Caco-2 (cell line): ENCODE measurements at regions not wholly inside any gene's neighbourhood (a gene's known extent, or its start where the extent isn't known, plus 50 kb on each side); places are given as distances from the start of the nearest gene placed in this dataset.
A peak's percentile ranks its signal among the peaks of the same experiment; 100 is the strongest.

Experiments used
- BruUV-seq: library from RNA; stranded (reverse); fragments of 400-500 nt; replicated peaks from 2 replicates; lab custom pipeline; 2021; lab: Mats Ljungman, UMichigan
- CTCF ChIA-PET: fragments of 300-600 bp; sonication (Branson Sonifier 250); formaldehyde crosslinking; loops from one replicate; lab custom pipeline; 2022; ENCODE audit warnings: antibody characterized with exemption; lab: Charles Lee
- POLR2A ChIA-PET: fragments of 300-600 bp; sonication (Branson Sonifier 250); formaldehyde crosslinking; loops from one replicate; lab custom pipeline; 2022; ENCODE audit warnings: antibody characterized with exemption; lab: Charles Lee
- DNase-seq, 2 experiments: peaks; one replicate each; pipeline versions ENCODE4 v3.0.0 to v3.0.0-alpha.2; 2020 to 2022
- H3K27me3 ChIP-seq: replicated peaks from 2 replicates; pipeline ENCODE4 v1.6.0; 2011; ENCODE audit warnings: low read length; ENCODE audit not compliant: control insufficient read depth, insufficient read depth
- H3K36me3 ChIP-seq: 2 replicates; pipeline ENCODE4 v1.5.1; 2011; ENCODE audit warnings: low read length; ENCODE audit not compliant: control insufficient read depth, insufficient read depth
- H3K4me1 ChIP-seq: fragments of 250-450 bp; sonication (Bioruptor Pico); 2 replicates; pipeline ENCODE4 v1.5.1; 2020; ENCODE audit warnings: mild to moderate bottlenecking
- H3K4me3 ChIP-seq: 2 replicates; pipeline ENCODE4 v1.5.1; 2011; ENCODE audit warnings: low read depth, mild to moderate bottlenecking, control low read depth, low read length
- H3K9me3 ChIP-seq: fragments of 250-450 bp; sonication (Bioruptor Pico); 2 replicates; pipeline ENCODE4 v1.5.1; 2020; ENCODE audit warnings: mild to moderate bottlenecking, moderate library complexity
- H3K27ac Mint-ChIP-seq: one replicate; pipeline ENCODE4 v1.8.0; 2022; ENCODE audit warnings: mixed read lengths; ENCODE audit not compliant: unreplicated experiment
- H3K27me3 Mint-ChIP-seq: one replicate; pipeline ENCODE4 v1.8.0; 2022; ENCODE audit warnings: mixed read lengths; ENCODE audit not compliant: insufficient read depth, unreplicated experiment
- H3K36me3 Mint-ChIP-seq: one replicate; pipeline ENCODE4 v1.8.0; 2022; ENCODE audit warnings: mild to moderate bottlenecking, mixed read lengths; ENCODE audit not compliant: insufficient read depth, unreplicated experiment
- H3K4me1 Mint-ChIP-seq: one replicate; pipeline ENCODE4 v1.8.0; 2022; ENCODE audit warnings: low read depth, mixed read lengths; ENCODE audit not compliant: unreplicated experiment
- H3K4me3 Mint-ChIP-seq: one replicate; pipeline ENCODE4 v1.8.0; 2022; ENCODE audit warnings: mild to moderate bottlenecking, moderate library complexity, mixed read lengths; ENCODE audit not compliant: unreplicated experiment
- H3K9me3 Mint-ChIP-seq: one replicate; pipeline ENCODE4 v1.8.0; 2022; ENCODE audit warnings: mixed read lengths; ENCODE audit not compliant: unreplicated experiment
- intact Hi-C: fragments of 100-400 bp; cut with micrococcal nuclease; formaldehyde crosslinking; loops from one replicate; pipeline ENCODE4 v1.10.0; 2022; ENCODE audit not compliant: unreplicated experiment
- TF ChIP-seq, protein P1 (sequence below), 2 experiments: fragments of 200-600 bp in 1 of 2; IDR thresholded peaks; 1 replicate in 1 of 2; 2 replicates in 1 of 2; pipeline versions ENCODE4 v1.5.1 to v1.8.0; 2011 to 2022; ENCODE audit warnings: antibody characterized with exemption in 1 of 2, control low read depth in 1 of 2, inconsistent platforms in 1 of 2, low read depth in 1 of 2, low read length in 1 of 2, mild to moderate bottlenecking in 1 of 2, moderate library complexity in 1 of 2; ENCODE audit not compliant: insufficient read depth in 1 of 2, severe bottlenecking in 1 of 2, unreplicated experiment in 1 of 2

DNA sequence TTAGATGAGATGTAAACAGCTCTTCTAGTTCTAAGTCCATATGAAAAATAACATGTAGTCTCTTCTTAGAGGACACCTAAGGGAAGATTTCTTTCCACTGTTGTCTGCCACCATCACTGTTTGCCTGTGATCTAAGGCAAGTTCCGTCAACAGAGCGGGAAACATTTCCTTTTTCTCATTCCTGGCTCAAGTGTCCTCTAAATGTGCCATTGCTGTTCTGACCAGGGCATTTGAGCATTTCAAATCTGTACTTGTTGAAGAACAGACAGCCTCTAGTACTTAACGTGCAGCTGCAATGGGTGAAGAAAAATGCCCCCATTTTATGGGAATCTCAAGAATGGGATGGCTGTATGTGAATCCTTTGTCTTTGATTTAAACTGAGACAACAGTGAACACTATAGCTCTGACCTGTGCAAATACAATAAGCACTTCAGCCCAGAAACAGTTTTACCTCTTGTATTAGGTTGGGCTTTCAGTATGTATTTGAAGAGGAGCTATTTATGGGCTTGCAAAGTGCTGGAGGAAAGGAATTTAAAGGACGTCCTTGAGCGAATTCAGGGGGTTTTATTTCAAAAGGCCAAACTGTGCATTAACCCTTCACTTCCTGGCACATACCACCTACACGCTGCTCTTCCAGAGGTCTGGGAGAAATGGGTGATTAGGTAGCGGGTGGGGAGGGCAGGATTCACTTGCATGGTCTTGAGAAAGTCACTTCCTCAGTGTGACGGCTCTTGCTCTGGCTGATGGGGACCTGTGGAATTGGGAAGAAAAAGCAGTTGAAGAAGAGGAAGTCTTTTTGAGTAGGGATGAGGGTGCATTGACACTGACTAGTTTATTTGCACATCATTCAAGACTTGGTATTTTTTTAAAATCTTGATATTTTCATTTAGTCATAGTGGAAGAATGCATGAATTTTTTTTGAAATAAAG lies 66.1 kb downstream of the THNSL1 start:
- Histone ChIP-seq H3K9me3 (no peaks in the 10 kb centered on the region), H3K36me3 (no peaks in the 10 kb centered on the region), H3K4me1 (peaks cover 53% of the 10 kb centered on the region), H3K27me3 (no peaks in the 10 kb centered on the region), H3K4me3 (no peak overlapping the region)
- Mint-ChIP-seq H3K27me3 (no peaks in the 10 kb centered on the region), H3K36me3 (peaks cover 12% of the 10 kb centered on the region), H3K9me3 (no peaks in the 10 kb centered on the region), H3K27ac (peak overlapping the region; percentile 42), H3K4me1 (peaks cover 43% of the 10 kb centered on the region), H3K4me3 (no peak overlapping the region)
- intact Hi-C loops, result loop anchor here (1.0 to 10.0 kb wide), 2 partner anchors 145 to 198 kb away; no protein-coding TSS in a partner anchor
- BruUV-seq, result no TSS peak
- POLR2A ChIA-PET, result no interaction called here
- TF ChIP-seq, protein P1, sequence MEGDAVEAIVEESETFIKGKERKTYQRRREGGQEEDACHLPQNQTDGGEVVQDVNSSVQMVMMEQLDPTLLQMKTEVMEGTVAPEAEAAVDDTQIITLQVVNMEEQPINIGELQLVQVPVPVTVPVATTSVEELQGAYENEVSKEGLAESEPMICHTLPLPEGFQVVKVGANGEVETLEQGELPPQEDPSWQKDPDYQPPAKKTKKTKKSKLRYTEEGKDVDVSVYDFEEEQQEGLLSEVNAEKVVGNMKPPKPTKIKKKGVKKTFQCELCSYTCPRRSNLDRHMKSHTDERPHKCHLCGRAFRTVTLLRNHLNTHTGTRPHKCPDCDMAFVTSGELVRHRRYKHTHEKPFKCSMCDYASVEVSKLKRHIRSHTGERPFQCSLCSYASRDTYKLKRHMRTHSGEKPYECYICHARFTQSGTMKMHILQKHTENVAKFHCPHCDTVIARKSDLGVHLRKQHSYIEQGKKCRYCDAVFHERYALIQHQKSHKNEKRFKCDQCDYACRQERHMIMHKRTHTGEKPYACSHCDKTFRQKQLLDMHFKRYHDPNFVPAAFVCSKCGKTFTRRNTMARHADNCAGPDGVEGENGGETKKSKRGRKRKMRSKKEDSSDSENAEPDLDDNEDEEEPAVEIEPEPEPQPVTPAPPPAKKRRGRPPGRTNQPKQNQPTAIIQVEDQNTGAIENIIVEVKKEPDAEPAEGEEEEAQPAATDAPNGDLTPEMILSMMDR (IDR thresholded peaks at IDR 0.05; ENCODE audit: insufficient read depth in 1 of 2, low read depth in 1 of 2, low read length in 1 of 2, severe bottlenecking in 1 of 2, unreplicated experiment in 1 of 2), result no peak
- peak in 1 of 2 experiments; percentile 38 for DNase-seq
- CTCF ChIA-PET, result interaction anchor here (0.5 to 1.6 kb wide), 6 partner anchors 25 to 180 kb away, joined by 3 to 6 read pairs (median 3); no protein-coding TSS in a partner anchor

DNA sequence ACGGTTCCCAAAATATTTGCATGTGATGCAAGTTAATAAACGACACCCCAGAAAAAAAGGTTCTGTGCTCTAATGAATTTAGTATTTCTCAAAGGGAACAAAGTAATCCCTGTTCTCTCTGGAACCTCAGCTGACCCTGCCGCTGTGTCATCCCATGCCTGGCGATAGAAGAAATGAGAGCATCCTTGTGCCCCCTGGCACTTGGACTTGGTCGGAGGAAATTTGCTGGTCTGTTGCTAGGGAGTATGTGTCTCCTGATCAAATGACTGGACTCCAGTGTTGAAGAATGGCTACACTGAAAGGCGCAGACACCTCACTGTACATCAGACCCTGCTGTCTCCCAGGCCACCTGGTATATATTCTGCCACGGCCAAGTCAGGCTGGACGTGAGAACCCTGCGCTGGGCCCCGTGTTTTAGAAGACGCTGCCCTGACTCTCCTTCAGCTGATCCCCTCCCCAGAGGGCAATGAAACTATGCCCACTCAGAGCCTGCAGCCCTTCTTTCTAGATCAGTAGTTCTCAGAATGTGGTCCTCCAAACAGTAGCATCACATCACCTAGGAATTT lies 67.2 kb downstream of the THNSL1 start:
- H3K27me3 ChIP-seq, result no peaks in the 10 kb centered on the region
- POLR2A ChIA-PET, result no interaction called here
- H3K36me3 ChIP-seq, result no peaks in the 10 kb centered on the region
- TF ChIP-seq, protein P1 (IDR thresholded peaks at IDR 0.05; ENCODE audit: insufficient read depth in 1 of 2, low read depth in 1 of 2, low read length in 1 of 2, severe bottlenecking in 1 of 2, unreplicated experiment in 1 of 2), result no peak
- intact Hi-C loops, result loop anchor here (10.0 kb wide), 1 partner anchor 199 kb away; no protein-coding TSS in a partner anchor
- H3K4me3 ChIP-seq, result no peak overlapping the region
- no peaks in the 10 kb centered on the region for H3K27me3 Mint-ChIP-seq
- H3K4me3 Mint-ChIP-seq, result no peak overlapping the region
- CTCF ChIA-PET, result no interaction called here
- H3K27ac Mint-ChIP-seq, result no peak overlapping the region
- peaks cover 39% of the 10 kb centered on the region for H3K4me1 Mint-ChIP-seq
- no peaks in the 10 kb centered on the region for H3K9me3 Mint-ChIP-seq
- no TSS peak for BruUV-seq
- no peaks in the 10 kb centered on the region for H3K9me3 ChIP-seq
- peaks cover 11% of the 10 kb centered on the region for H3K36me3 Mint-ChIP-seq
- H3K4me1 ChIP-seq, result peaks cover 42% of the 10 kb centered on the region
- no peak for DNase-seq

DNA sequence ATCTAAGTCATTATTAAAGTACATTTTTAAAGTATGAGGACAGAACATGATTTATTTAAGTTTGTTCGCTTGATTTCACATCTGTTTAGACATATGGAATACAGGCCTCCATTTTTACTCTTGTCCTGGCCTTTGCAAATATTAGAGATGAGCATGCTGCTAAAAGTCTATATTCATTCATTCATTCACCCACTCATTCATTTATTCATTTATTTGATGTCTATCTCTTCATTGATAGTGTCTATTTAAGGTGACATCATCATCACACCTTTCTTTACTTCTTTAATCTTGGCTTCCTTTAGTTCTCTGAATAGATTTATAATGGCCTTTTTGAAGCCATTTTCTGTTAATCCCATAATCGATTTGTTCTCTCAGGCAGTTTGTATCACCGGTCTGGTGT lies 68.0 kb downstream of the THNSL1 start:
- POLR2A ChIA-PET, result no interaction called here
- DNase-seq, result no peak
- peaks cover 5% of the 10 kb centered on the region for H3K36me3 Mint-ChIP-seq
- no TSS peak for BruUV-seq
- Histone ChIP-seq H3K9me3 (no peaks in the 10 kb centered on the region), H3K36me3 (no peaks in the 10 kb centered on the region), H3K4me1 (peaks cover 34% of the 10 kb centered on the region), H3K27me3 (no peaks in the 10 kb centered on the region), H3K4me3 (no peak overlapping the region)
- intact Hi-C loops, result loop anchor here (10.0 kb wide), 1 partner anchor 200 kb away; no protein-coding TSS in a partner anchor
- TF ChIP-seq, protein P1 (IDR thresholded peaks at IDR 0.05; ENCODE audit: insufficient read depth in 1 of 2, low read depth in 1 of 2, low read length in 1 of 2, severe bottlenecking in 1 of 2, unreplicated experiment in 1 of 2), result no peak
- H3K27ac Mint-ChIP-seq, result no peak overlapping the region
- H3K4me1 Mint-ChIP-seq, result peaks cover 31% of the 10 kb centered on the region
- H3K4me3 Mint-ChIP-seq, result no peak overlapping the region
- H3K27me3 Mint-ChIP-seq, result no peaks in the 10 kb centered on the region
- H3K9me3 Mint-ChIP-seq, result no peaks in the 10 kb centered on the region
- CTCF ChIA-PET, result no interaction called here
